ENCODE measurements at regions not wholly inside any gene's neighbourhood (a gene's known extent, or its start where the extent isn't known, plus 50 kb on each side); places are given as distances from the start of the nearest gene placed in this dataset.
A peak's percentile ranks its signal among the peaks of the same experiment; 100 is the strongest.
"Not testable (repeated sequence)": the region's sequence is repeated elsewhere in the genome, so short reads cannot be mapped to it uniquely, and the experiment has no call there.

DNA sequence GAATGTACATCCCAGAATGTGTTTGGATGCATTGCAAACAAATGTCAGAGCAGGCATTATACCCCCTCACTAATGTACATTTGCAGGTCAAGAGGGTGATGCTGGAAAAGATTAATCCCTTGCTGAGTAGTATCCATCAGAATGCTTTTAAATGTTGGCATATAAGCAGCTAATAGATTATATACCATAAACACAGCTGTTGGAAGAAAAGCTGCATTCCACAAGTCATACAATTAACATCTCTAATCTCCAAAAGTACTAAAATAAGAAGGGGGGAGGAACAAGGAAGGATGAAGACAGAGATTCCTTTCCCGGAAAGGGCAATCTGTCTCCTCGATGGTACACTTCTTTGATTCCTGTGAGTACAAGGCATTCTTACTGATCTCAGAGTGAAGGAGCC, 445.7 kb upstream of the CDIN1 start:
- no peak for FAIRE-seq
- DNase-seq (ENCODE audit: insufficient read length, low spot score): no peak

DNA sequence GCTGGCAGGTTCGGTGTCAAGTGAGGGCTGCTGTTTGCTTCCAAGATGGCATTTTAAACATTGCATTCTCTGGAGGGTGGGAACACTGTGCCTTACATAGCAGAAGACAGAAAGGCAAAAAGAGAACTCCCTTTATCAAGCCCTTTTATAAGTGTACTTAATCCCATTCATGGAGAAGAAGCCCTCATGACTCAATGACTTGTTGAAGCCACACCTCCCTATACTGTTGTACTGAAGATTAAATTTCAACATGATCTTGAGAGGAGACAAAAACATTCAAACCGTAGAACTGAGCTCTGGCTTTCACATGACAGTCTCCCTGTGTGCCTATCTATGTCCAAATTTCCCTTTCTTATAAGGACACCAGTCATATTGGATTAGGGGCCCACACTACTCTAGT, 443.4 kb upstream of the CDIN1 start:
- no peak for DNase-seq (ENCODE audit: insufficient read length, low spot score)
- no peak for FAIRE-seq

DNA sequence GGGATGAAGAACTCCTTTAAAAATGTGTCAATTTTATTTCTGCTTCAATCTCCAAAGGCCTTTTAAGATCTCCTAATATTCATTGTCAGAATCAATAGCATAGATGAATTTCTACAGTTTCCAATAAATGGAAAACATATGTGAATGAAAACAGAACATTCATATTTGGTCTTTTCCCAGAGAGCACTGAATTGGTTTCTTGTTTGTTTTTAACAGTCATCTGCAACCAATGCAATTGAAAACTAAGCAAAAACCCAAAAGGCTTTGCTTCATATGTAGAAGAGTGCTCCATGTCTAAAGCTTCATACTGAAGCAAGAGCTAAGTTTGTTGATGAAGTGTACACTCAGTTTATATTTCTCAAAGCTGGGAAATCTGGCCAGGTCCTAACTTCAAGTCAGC, 426.5 kb upstream of the CDIN1 start:
- no peak for FAIRE-seq
- no peak for DNase-seq (ENCODE audit: insufficient read length, low spot score)

DNA sequence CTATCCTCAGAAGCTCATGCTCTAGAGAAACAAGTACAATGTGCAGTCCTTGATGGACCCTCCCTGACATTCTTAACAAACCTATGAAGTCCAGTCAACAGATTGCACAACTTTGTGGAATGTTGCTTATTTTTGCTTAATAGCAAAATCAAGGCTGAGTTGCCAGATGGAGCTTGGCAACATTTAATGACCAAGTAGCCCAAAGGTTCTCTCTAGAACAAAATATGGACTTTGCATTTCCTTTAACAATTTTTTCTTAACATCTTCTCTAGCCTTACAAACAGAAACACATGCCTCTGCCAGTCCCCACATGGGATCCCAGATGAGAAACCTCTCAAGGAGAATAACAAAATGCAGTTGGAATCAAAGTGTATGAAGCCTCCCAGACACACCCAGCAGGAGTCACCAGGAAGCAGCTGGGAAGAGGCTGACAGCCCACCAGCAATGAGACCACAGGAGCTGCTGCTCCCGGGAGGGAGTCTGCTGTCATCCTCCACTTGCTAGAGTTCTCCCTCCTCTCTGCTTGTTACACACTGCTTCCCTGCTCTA, 422.5 kb upstream of the CDIN1 start:
- FAIRE-seq (no peak), DNase-seq (ENCODE audit: insufficient read length, low spot score) (peak; percentile 2)

DNA sequence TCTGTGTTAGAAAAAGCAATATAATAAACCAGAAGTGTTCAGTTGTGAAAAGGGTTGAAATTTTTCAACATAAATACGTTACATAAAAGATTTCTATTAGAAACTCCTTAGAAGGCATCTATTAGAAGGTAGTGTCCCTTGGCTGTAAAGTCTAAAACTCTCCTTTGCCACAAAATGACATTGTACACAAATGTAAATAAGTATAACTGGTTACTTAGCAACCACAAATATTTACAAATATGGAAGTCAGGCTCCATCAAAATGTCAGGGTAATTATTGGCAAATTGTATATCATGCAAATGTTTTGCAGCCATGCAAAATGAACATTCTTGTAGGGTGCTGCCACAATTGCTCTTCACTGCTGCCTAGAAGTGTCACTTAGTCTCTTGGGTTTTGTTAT, 419.1 kb upstream of the CDIN1 start:
- DNase-seq (ENCODE audit: insufficient read length, low spot score) (no peak), FAIRE-seq (no peak)

DNA sequence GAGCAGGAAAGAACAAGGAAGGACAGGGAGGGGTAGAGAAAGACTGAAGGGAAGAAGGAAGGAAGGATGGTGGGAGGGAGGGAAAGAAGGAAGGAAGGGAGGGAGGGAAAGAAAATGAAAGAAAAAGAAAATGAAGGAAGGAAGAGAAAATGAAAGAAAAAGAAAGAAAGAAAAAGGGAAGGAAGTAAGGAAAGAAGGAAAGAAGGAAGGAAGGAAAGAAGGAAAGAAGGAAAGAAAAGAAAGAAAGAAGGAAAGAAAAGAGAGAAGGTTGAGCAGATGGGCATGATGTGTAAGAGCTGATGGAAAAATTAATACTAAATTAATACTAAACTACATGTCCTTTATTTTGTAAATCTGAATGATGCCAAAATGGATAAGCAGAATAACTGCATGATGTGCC, 418.3 kb upstream of the CDIN1 start:
- DNase-seq (ENCODE audit: insufficient read length, low spot score) (no peak), FAIRE-seq (no peak)

DNA sequence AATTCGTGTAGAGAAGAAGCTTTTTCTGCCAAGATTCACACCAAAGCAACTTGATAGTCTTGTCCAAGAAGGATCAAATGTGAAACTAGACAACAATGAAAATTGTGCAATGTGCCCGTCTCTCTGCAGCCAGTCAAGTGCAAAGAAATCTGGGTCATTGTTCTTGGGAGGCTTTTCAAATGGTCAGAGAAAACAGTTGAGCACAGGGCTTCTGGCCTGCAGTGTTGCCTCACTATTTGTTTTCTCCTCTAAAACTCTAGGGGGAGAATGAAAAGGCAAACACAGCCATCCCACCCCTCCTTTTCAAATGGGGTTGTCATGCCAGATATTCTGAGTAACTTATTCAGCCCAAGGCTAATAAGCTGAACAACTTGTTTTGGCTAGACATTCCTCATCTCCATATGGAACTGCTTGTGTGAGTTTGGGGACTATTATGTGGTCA, 417.6 kb upstream of the CDIN1 start:
- DNase-seq (ENCODE audit: insufficient read length, low spot score) (no peak), FAIRE-seq (no peak)

DNA sequence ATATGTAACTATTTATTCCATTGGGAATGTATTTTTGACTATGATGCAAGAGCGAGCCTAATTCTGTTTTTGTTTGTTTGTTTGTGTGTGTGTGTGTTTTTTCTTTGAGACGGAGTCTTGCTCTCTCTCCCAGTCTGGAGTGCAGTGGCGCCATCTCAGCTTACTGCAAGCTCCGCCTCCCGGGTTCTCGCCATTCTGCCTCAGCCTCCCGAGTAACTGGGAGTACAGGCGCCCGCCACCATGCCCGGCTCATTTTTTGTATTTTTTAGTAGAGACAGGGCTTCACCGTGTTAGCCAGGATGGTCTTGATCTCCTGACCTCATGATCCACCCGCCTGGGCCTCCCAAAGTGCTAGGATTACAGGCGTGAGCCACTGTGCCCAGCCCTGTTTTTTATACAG, 415.4 kb upstream of the CDIN1 start:
- FAIRE-seq: not testable (repeated sequence)

DNA sequence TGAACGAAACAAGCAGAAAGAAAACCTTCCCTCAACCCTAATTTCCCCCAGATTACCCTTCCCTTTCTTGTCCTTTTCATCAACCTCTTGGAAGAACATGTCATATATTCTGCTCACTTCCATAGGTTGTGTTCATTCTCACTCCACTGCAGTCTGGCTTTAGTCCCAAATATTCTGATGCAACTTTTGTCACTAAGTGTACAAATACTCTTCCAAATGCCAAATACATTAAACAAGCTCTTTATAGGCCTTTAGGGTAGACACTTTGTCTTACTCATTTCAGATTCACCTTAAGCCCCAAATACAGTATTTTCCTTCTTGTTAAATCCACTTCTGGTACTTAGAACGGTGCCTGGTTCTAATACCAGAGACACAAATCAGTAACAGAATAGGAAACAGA, 406.5 kb upstream of the CDIN1 start:
- no peak for DNase-seq (ENCODE audit: insufficient read length, low spot score)
- FAIRE-seq: no peak

More for the DNA sequence above, 415.4 kb upstream of the CDIN1 start:
- DNase-seq (ENCODE audit: insufficient read length, low spot score): not testable (repeated sequence)

DNA sequence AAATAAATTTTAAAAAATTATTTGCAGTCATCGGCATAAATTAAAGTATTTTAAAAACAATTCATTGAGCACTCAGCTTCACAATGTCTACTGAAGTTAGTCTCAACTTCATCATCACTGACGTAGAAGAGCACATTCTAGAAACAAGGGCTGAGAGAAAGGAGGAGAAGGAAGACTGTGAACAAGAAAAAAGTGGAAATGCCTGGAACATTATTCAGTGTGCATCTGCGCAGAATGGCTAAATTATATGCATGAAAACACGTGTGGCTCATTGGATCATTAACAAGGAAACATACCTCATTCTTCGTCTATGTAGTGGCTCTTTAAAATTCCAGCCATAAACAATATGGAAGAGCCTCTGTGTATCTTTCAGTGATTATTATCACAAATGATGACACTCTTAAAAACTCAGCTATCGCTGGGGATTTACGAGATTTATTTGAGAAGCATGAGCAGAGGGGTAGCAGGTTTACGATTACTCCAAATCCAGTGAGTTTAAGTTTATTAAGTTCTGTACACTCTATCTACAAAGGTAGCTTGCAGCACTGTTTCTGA, 404.2 kb upstream of the CDIN1 start:
- no peak for DNase-seq (ENCODE audit: insufficient read length, low spot score)
- no peak for FAIRE-seq

DNA sequence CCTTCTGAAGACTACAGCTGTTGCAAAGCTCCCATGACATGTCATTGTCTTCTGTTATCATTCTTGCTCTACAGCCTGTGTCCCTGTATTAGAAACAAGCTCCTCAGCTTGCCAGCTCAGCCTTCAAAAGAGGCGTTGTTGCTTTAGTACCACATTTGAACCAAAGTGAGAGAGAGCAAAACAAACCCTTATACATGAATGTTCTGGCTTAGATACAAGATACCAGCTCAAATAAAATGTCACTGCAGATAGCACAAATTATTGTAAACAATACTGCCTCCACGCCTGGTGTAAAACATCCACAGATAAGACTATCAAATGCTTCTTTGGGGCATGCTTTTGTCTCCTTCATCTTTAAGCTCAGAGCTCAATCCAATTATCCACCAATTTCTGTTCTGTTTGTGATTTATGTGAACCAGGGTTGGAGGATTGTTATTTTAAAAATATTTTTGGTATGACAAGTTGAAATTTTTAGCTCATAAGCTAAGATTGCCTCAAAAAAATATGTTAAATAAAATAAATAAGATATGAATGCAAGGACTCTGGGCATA, 403.6 kb upstream of the CDIN1 start:
- DNase-seq (ENCODE audit: insufficient read length, low spot score) (no peak), FAIRE-seq (no peak)

DNA sequence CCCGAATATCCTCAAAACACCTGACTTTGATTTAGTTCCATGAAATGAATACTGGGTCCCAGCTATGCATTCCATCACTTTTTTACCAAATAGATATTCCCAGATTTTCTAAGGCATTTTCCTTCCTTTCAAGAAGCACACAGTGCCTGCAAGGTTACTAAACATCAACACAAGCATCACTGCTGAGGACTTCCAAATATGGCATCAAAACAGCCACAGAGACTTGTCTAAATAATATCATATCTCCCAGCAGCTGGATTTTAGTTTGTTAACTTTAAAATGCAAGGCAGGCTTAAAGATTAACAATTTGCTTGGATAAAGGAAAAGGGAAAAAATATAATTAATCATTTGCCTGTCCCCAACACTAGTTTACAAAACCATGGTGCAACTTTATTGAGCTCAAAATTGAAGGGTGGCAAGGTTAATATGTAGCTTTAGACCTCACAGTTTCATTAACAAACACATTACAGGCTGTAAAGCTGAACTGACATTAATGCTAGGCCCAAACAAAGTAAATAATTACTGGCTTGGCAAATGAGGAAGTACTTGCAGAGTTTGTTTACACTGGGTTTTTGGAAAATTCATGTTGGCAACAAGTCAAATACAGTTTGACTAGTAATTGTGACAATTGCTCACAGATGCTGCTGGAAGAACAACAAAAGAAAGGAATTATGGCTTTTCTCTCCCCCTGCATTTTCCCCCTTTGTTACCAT, 401.7 kb upstream of the CDIN1 start:
- FAIRE-seq (no peak), DNase-seq (ENCODE audit: insufficient read length, low spot score) (no peak)

DNA sequence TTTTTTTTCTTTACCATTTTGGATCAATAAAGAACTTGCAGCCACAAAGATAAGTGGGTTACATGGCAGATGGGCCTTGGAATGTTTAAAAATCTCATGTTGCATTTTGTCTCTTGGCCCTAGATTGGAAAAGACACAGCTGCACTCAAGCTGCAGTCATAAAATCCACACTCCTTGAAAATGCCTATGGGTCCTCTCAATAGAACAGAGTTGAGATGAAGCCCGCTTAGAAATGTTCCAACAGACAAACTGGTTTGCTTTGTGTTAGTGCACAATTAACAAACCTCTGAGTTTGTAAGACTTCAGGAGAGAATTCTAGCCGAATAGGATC, 401.2 kb upstream of the CDIN1 start:
- DNase-seq (ENCODE audit: insufficient read length, low spot score) (no peak), FAIRE-seq (no peak)

DNA sequence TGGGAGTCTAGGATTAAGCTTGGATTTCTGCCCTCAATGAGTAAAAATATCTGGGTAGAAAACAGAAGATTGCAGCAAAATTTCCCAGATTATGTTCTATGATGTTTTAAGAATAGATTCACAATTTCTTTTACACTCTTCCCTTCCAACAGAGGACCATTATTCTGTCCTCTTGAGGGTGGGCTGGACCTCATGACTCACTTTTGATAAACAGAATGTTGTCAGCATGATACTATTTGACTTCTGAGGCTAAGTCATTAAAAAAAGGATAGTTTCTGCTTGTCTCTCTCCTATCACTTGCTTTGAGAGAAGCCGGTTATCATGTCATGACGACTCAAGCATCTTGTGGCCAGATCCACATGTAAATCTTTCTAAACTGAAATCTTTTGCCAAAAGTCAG, 396.2 kb upstream of the CDIN1 start:
- FAIRE-seq (no peak), DNase-seq (ENCODE audit: insufficient read length, low spot score) (no peak)

DNA sequence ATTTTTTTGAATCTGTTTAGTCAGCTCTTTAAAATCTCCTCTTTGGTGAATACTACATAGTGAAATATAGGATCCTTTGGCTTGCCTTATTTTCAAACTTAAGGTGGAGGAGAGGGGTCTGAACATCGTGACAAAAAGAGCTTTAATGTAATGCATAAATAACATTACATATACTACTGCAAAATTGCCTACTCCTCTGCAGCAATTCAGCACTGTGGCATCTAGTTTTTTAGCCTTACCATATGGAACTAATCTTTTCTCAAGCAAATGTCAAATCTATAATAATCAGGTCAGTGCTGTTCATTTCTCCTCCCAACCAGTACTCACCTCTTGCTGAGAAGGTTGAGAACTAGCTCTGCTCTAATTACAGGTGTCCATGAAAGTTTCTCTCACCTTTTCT, 394.0 kb upstream of the CDIN1 start:
- DNase-seq (ENCODE audit: insufficient read length, low spot score): no peak
- no peak for FAIRE-seq

DNA sequence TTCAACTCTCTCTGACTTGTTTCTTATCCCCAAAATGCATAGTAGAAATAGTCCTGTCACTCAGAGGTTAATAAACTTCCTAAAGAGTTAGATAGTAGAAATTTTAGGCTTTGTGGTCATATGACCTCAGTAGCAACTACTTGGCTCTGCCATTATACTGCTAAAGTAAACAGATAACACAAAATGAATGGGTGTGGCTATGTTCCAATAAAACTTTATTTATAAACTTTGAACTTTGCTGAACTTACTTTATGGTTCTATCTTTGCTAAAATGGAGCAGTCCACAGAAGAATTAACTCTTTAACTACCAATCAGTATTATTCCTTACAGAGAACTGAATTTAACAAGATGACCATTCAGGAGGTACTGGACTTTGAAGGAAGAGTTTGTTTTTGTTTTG, 393.6 kb upstream of the CDIN1 start:
- FAIRE-seq: no peak
- no peak for DNase-seq (ENCODE audit: insufficient read length, low spot score)

DNA sequence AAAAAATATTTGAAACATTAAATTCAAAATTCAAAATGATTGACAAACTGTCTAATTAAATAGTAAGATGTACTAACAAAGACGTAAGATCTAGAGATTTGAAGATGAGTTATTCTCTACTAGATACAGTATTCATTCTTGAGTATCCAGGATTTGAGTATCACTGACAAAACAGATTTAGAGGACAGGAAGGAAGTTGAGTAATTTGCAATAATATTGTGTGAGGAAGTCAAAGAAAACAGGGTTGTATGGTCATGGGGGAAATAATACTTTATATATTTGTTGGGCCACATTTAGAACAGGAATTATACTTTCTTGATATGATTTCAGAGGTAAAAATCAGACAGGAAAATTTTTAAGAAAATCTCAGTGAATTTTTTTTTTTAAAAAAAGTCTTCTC, 393.1 kb upstream of the CDIN1 start:
- no peak for FAIRE-seq
- DNase-seq (ENCODE audit: insufficient read length, low spot score): no peak

DNA sequence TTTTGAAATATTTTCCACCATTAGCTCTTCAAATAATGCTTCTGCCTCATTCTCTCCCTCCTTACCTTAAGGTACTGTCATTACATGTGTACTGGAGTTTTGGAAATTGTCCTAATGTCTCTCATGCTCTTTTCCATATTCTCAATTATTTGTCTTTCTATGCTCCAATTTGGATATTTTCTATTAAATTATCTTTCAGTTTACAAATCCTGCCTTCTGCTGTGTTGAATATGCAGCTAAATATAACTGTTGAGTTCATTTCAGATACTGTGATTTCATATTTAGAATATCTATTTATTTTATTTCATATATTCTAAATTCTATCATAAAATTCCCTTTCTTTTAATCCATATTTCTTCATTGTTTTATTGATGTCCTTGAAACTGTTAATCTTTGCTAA, 388.0 kb upstream of the CDIN1 start:
- FAIRE-seq (no peak), DNase-seq (ENCODE audit: insufficient read length, low spot score) (no peak)

DNA sequence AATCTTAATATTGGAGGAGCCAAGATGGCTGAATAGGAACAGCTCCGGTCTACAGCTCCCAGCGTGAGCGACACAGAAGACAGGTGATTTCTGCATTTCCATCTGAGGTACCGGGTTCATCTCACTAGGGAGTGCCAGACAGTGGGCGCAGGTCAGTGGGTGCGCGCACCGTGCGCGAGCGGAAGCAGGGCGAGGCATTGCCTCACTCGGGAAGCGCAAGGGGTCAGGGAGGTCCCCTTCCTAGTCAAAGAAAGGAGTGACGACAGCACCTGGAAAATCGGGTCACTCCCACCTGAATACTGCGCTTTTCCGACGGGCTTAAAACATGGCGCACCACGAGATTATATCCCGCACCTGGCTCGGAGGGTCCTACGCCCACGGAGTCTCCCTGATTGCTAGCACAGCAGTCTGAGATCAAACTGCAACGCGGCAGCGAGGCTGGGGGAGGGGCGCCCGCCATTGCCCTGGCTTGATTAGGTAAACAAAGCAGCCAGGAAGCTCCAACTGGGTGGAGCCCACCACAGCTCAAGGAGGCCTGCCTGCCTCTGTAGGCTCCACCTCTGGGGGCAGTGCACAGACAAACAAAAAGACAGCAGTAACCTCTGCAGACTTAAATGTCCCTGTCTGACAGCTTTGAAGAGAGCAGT, 383.9 kb upstream of the CDIN1 start:
- DNase-seq (ENCODE audit: insufficient read length, low spot score); FAIRE-seq: not testable (repeated sequence)

DNA sequence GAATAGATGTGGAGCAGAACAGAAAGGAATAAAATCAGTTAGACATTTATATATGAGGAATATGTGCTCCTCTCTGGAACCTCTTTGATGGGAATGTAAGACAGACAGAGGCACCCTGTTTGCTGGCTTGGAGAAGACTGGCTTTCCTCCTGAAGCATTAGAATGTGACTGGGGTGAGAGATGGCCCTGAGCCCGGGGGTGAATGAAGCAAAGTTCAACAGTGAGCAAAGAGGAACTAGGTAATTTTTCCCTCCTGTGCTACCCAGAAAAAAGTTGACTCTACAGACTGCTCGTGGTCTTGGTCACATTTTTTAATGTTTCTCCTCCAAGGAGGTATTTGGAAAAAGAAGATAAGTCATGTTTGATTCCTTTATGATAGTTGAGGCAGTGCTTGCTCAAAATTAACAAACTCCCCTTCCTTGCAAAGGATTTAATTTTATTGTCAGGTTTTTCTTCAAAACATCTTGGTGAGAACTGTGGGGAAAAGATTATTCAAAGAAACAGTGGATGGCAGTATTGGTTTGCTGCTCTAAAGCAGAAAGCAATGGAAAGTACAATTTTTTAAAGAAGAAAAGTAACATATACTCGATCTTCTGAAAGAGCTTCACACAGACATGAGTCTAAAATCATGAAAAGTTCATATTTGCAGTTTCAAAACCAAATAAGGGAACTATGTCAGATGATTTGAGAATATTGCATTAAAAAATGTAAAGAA, 370.4 kb upstream of the CDIN1 start:
- DNase-seq (ENCODE audit: insufficient read length, low spot score): no peak
- no peak for FAIRE-seq

DNA sequence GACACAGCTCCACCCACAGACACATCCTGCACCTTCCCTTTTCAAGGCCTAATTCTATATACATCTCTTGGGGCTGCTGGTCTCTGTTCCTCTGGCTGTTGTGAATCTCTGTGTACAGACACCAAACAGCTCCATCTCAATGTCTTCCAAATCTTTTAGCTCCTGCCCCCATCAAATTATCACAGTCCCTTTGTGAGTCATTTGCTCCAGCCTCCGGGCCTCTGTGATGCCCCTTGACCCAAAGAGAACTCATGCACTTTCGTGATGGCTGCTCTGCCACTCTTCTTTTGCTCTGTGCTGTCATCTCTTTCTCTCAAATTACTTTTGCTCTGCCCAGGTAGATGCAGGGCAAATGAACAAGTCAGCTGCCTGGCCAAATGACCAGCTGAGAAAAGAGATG, 369.0 kb upstream of the CDIN1 start:
- FAIRE-seq: no peak
- DNase-seq (ENCODE audit: insufficient read length, low spot score): no peak
